ENCODE measurements at regions not wholly inside any gene's neighbourhood (a gene's known extent, or its start where the extent isn't known, plus 50 kb on each side); places are given as distances from the start of the nearest gene placed in this dataset.
"Not testable (repeated sequence)": the region's sequence is repeated elsewhere in the genome, so short reads cannot be mapped to it uniquely, and the experiment has no call there.

DNA sequence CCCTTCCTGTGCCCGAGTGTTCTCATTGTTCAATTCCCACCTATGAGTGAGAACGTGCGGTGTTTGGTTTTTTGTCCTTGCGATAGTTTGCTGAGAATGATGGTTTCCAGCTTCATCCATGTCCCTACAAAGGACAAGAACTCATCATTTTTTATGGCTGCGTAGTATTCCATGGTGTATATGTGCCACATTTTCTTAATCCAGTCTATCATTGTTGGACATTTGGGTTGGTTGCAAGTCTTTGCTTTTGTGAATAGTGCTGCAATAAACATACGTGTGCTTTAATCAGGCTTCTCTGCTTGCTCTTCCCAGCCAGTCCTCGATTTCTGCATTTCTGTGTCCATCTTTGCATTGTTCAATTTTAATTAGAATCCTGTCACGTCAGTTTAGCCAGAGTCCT lies 75.4 kb upstream of the DTNBP1 start:
- not testable (repeated sequence) for TF ChIP-seq BHLHE40 (IDR thresholded peaks at IDR 0.05; ENCODE audit: borderline replicate concordance); SUZ12 (IDR thresholded peaks at IDR 0.05); HDGF (IDR thresholded peaks at IDR 0.05; ENCODE audit: borderline replicate concordance); NFRKB (IDR thresholded peaks at IDR 0.05); FOXA1 (IDR thresholded peaks at IDR 0.05); ELF4 (IDR thresholded peaks at IDR 0.05); SP1 (IDR thresholded peaks at IDR 0.05); FOXM1 (IDR thresholded peaks at IDR 0.05; ENCODE audit: borderline replicate concordance); FOXK2 (IDR thresholded peaks at IDR 0.05); ARNT (IDR thresholded peaks at IDR 0.05); CTBP1 (IDR thresholded peaks at IDR 0.05; ENCODE audit: borderline replicate concordance); TARDBP (IDR thresholded peaks at IDR 0.05); ZNF384 (IDR thresholded peaks at IDR 0.05)
- TF ChIP-seq, protein P1, sequence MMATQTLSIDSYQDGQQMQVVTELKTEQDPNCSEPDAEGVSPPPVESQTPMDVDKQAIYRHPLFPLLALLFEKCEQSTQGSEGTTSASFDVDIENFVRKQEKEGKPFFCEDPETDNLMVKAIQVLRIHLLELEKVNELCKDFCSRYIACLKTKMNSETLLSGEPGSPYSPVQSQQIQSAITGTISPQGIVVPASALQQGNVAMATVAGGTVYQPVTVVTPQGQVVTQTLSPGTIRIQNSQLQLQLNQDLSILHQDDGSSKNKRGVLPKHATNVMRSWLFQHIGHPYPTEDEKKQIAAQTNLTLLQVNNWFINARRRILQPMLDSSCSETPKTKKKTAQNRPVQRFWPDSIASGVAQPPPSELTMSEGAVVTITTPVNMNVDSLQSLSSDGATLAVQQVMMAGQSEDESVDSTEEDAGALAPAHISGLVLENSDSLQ (IDR thresholded peaks at IDR 0.05): not testable (repeated sequence)

Measured in HEK293T (cell line).